ENCODE measurements at regions not wholly inside any gene's neighbourhood (a gene's known extent, or its start where the extent isn't known, plus 50 kb on each side); places are given as distances from the start of the nearest gene placed in this dataset.

DNA sequence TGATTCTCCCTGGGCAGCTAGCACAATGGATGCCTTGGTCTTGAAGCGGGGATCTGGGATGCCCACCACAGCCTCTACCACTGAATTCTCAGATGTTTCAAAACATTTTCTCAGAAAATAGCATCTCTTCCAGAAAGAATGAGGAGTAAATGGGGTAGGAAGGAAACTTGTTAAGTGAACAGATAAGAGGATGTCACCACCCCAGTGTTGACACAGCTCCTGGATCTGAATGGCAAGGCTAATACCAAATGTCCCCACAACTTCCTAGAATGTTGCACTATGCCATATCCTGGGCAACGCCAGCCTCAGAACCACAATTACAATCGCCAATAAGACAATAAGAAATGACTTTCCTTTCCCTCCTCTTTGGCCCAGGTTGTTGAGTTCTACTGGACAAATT, 177.2 kb downstream of the BCL11A start:
- TF ChIP-seq, protein P1, sequence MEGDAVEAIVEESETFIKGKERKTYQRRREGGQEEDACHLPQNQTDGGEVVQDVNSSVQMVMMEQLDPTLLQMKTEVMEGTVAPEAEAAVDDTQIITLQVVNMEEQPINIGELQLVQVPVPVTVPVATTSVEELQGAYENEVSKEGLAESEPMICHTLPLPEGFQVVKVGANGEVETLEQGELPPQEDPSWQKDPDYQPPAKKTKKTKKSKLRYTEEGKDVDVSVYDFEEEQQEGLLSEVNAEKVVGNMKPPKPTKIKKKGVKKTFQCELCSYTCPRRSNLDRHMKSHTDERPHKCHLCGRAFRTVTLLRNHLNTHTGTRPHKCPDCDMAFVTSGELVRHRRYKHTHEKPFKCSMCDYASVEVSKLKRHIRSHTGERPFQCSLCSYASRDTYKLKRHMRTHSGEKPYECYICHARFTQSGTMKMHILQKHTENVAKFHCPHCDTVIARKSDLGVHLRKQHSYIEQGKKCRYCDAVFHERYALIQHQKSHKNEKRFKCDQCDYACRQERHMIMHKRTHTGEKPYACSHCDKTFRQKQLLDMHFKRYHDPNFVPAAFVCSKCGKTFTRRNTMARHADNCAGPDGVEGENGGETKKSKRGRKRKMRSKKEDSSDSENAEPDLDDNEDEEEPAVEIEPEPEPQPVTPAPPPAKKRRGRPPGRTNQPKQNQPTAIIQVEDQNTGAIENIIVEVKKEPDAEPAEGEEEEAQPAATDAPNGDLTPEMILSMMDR (IDR thresholded peaks at IDR 0.05; ENCODE audit: low read depth, low read length) = no peak
- TF ChIP-seq EZH2phosphoT487 (IDR thresholded peaks at IDR 0.05; ENCODE audit: low read depth) = no peak

Data from OCI-LY3 (cell line).